A549 (cell line): ENCODE measurements at regions not wholly inside any gene's neighbourhood (a gene's known extent, or its start where the extent isn't known, plus 50 kb on each side); places are given as distances from the start of the nearest gene placed in this dataset.

Source experiments
- ATAC-seq, 2 experiments: fragments of 200-7000 bp in 1 of 2; fragments of >200 bp in 1 of 2; cut with Nextera tagmentation in 1 of 2; cut with Tn5 transposase in 1 of 2; 3 replicates each; pipeline versions ENCODE4 v1.8.0 to v1.9.1; 2018 to 2020; ENCODE audit warnings: mild to moderate bottlenecking in 1 of 2, moderate library complexity in 1 of 2
- CTCF ChIA-PET: fragments of 300-600 bp; sonication (Branson Sonifier 250); formaldehyde crosslinking; extraction: SDS; loops from one replicate; lab custom pipeline; 2021; ENCODE audit warnings: antibody characterized with exemption, inconsistent platforms; lab: Yijun Ruan, JAX
- POLR2A ChIA-PET: fragments of 350-600 bp; formaldehyde crosslinking; extraction: SDS; loops from one replicate; lab custom pipeline; 2021; ENCODE audit warnings: antibody characterized with exemption, inconsistent platforms; lab: Yijun Ruan, JAX
- DNase-seq, 2 experiments: peaks; one replicate each; pipeline versions ENCODE4 v3.0.0 to v3.0.0-alpha.2; 2011 to 2016; ENCODE audit warnings: low read depth in 1 of 2, low spot score in 1 of 2
- FAIRE-seq: peaks from 2 replicates; lab custom pipeline; 2011; peaks lifted over from hg19 to GRCh38; lab: Jason Lieb, UNC
- H3K27ac ChIP-seq, 2 experiments: fragments of >200 bp; sonication (Bioruptor Twin); formaldehyde crosslinking; 3 replicates each; pipeline ENCODE4 v1.5.1; 2016 to 2017
- H3K4me1 ChIP-seq: fragments of >200 bp; sonication (Bioruptor Twin); formaldehyde crosslinking; 3 replicates; pipeline ENCODE4 v1.6.1; 2016
- H3K4me2 ChIP-seq: fragments of >200 bp; sonication (Bioruptor Twin); formaldehyde crosslinking; 3 replicates; pipeline ENCODE4 v1.6.1; 2016
- H3K4me3 ChIP-seq: fragments of >200 bp; sonication (Bioruptor Twin); formaldehyde crosslinking; 3 replicates; pipeline ENCODE4 v1.5.1; 2016
- H3K9me3 ChIP-seq: fragments of >200 bp; sonication (Bioruptor Twin); formaldehyde crosslinking; 3 replicates; pipeline ENCODE4 v1.6.1; 2016
- CEBPB ChIP-seq, 2 experiments: fragments of >200 bp in 1 of 2; sonication (Bioruptor Twin) in 1 of 2; formaldehyde crosslinking in 1 of 2; IDR thresholded peaks; 2 replicates each; pipeline ENCODE4 v1.6.1; 2012 to 2016
- CHD2 ChIP-seq: fragments of 150-350 bp; IDR thresholded peaks from 2 replicates; pipeline ENCODE4 v1.6.1; 2014; ENCODE audit warnings: low read length; ENCODE audit not compliant: partially characterized antibody
- ESRRA ChIP-seq: fragments of 150-350 bp; IDR thresholded peaks from 2 replicates; pipeline ENCODE4 v1.6.1; 2014; ENCODE audit warnings: mild to moderate bottlenecking, low read length, borderline replicate concordance
- FOSL2 ChIP-seq, 2 experiments: fragments of 450-650 bp in 1 of 2; fragments of >200 bp in 1 of 2; sonication (Bioruptor Twin) in 1 of 2; formaldehyde crosslinking; IDR thresholded peaks; 2 replicates each; pipeline versions ENCODE4 v1.5.0 to v1.6.1; 2016 to 2020; ENCODE audit warnings: mild to moderate bottlenecking in 1 of 2, moderate library complexity in 1 of 2
- FOXS1 ChIP-seq: fragments of 250-450 bp; sonication (Bioruptor Pico); IDR thresholded peaks from 2 replicates; pipeline ENCODE4 v1.5.0; 2020; ENCODE audit warnings: mild to moderate bottlenecking, moderate library complexity
- JUN ChIP-seq, 2 experiments: fragments of >200 bp; sonication (Bioruptor Twin); formaldehyde crosslinking; IDR thresholded peaks; 2 replicates in 1 of 2; 3 replicates in 1 of 2; pipeline ENCODE4 v1.6.1; 2016 to 2017
- RARB ChIP-seq: fragments of 250-450 bp; sonication (Bioruptor Pico); IDR thresholded peaks from 2 replicates; pipeline ENCODE4 v1.8.0; 2021; ENCODE audit warnings: mild to moderate bottlenecking, moderate library complexity
- RNF2 ChIP-seq: fragments of 200-600 bp; sonication (generic); IDR thresholded peaks from 2 replicates; pipeline ENCODE4 v1.6.1; 2016; ENCODE audit warnings: low read depth, mild to moderate bottlenecking, antibody characterized with exemption, moderate library complexity, borderline replicate concordance
- SMC3 ChIP-seq: fragments of >200 bp; sonication (Bioruptor Twin); formaldehyde crosslinking; IDR thresholded peaks from 3 replicates; pipeline ENCODE4 v1.6.1; 2018; ENCODE audit warnings: inconsistent platforms
- ZC3H11A ChIP-seq: fragments of 450-650 bp; IDR thresholded peaks from 2 replicates; pipeline ENCODE4 v1.6.1; 2014; ENCODE audit warnings: antibody characterized with exemption, mild to moderate bottlenecking
- ZSCAN20 ChIP-seq: fragments of 250-450 bp; sonication (Bioruptor Pico); IDR thresholded peaks from 2 replicates; pipeline ENCODE4 v1.8.0; 2022; ENCODE audit warnings: mild to moderate bottlenecking, moderate library complexity
- WGBS: methylation state at CpG from one replicate; pipeline ENCODE4 v1.1.6; 2017; ENCODE audit errors: missing lambda C conversion rate; 5-methylcytosine and 5-hydroxymethylcytosine counted together
- TF ChIP-seq, protein P1 (sequence below): fragments of 150-350 bp; IDR thresholded peaks from 2 replicates; pipeline ENCODE4 v1.6.1; 2014; ENCODE audit warnings: low read depth, mild to moderate bottlenecking, low read length
- TF ChIP-seq, protein P2 (sequence below): fragments of >200 bp; sonication (Bioruptor Twin); formaldehyde crosslinking; IDR thresholded peaks from 3 replicates; pipeline ENCODE4 v1.5.1; 2016

DNA sequence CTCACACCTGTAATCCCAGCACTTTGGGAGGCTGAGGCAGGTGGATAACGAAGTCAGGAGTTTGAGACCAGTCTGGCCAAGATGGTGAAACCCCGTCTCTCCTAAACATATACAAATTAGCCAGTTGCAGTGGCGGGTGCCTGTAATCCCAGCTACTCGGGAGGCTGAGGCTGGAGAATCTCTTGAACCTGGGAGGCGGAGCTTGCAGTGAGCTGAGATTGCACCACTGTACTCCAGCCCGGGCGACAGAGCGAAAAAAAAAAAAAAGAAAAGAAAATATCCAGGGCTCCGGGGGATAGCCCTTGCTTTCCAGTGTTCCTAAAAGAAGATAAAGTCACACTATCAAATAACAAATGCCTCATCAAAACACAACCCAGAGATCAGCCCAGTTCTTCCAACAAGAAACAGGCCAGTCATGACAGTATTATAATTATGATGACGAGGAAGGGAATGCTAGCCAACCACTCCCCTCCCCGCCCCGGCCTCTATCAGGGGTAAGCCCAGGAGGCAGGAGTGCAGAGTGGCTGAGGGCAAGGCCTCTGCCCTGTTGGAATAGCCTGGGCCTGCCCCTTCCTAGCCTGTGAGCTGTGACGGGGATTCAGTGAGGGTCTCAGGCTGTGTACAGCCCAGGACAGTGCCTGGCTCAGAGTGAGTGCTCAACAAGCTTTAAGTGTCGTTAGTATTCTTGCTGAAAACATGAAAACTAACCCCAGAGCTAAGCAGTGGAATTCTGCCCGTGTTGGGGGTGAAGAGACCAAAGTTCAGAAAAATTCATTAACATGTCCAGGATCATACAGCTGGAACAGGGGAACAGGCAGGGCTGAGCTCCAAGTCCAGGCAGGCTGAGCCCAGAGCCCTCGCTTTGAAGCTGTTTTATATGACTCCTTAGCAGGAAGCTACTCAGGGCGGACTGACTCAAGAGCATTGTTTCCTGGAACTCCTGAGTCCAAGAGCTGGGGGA is 54.3 kb downstream of the FAM241B start:
- Histone ChIP-seq H3K27ac (no peak overlapping the region), H3K9me3 (no peaks in the 10 kb centered on the region), H3K4me2 (no peak overlapping the region), H3K4me3 (no peak overlapping the region), H3K4me1 (no peaks in the 10 kb centered on the region)
- FAIRE-seq = no peak
- ChIA-PET POLR2A (no interaction called here), CTCF (interaction anchor here (0.7 to 1.8 kb wide), 6 partner anchors 8 to 116 kb away, joined by 3 to 8 read pairs (median 4); no protein-coding TSS in a partner anchor)
- peak in 1 of 2 experiments; percentile 46; a peak in 3 of 6 replicates for ATAC-seq
- 63% methylated on average over 17 of the region's 17 CpGs for WGBS
- no peak for DNase-seq
- no peak for TF ChIP-seq JUN (IDR thresholded peaks at IDR 0.05)
- TF ChIP-seq, protein P1, sequence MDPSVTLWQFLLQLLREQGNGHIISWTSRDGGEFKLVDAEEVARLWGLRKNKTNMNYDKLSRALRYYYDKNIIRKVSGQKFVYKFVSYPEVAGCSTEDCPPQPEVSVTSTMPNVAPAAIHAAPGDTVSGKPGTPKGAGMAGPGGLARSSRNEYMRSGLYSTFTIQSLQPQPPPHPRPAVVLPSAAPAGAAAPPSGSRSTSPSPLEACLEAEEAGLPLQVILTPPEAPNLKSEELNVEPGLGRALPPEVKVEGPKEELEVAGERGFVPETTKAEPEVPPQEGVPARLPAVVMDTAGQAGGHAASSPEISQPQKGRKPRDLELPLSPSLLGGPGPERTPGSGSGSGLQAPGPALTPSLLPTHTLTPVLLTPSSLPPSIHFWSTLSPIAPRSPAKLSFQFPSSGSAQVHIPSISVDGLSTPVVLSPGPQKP = no peak

DNA sequence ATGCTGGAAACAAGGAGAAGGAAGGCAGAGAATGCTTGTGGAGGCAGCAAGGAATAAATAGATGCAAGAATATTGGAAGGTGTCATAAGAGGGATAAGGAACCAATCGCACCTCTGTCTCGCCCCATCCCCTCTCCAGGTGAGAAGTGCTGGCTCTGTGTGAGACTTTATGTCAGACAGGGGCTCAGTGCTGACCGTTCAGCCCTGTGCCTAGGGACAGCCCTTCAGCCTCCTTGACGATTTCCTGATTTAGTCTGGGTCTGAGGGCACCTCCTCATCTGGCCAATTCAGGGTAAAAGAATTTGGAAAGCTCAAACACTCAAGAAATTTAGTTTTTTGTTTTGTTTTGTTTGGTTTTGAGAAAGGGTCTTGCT is 54.9 kb downstream of the FAM241B start:
- H3K9me3 ChIP-seq = no peaks in the 10 kb centered on the region
- ATAC-seq (no peak), FAIRE-seq (no peak), DNase-seq (no peak)
- ChIA-PET CTCF (interaction anchor here (0.6 to 1.8 kb wide), 7 partner anchors 8 to 1509 kb away, joined by 3 to 8 read pairs (median 4); no protein-coding TSS in a partner anchor), POLR2A (no interaction called here)
- 41% methylated on average over 4 of the region's 4 CpGs for WGBS
- H3K4me2 ChIP-seq = no peak overlapping the region
- H3K4me1 ChIP-seq = no peaks in the 10 kb centered on the region
- TF ChIP-seq SMC3 = no peak
- no peak for TF ChIP-seq RNF2
- no peak for TF ChIP-seq CEBPB (IDR thresholded peaks at IDR 0.05)
- TF ChIP-seq, protein P2, sequence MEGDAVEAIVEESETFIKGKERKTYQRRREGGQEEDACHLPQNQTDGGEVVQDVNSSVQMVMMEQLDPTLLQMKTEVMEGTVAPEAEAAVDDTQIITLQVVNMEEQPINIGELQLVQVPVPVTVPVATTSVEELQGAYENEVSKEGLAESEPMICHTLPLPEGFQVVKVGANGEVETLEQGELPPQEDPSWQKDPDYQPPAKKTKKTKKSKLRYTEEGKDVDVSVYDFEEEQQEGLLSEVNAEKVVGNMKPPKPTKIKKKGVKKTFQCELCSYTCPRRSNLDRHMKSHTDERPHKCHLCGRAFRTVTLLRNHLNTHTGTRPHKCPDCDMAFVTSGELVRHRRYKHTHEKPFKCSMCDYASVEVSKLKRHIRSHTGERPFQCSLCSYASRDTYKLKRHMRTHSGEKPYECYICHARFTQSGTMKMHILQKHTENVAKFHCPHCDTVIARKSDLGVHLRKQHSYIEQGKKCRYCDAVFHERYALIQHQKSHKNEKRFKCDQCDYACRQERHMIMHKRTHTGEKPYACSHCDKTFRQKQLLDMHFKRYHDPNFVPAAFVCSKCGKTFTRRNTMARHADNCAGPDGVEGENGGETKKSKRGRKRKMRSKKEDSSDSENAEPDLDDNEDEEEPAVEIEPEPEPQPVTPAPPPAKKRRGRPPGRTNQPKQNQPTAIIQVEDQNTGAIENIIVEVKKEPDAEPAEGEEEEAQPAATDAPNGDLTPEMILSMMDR = no peak
- no peak for TF ChIP-seq FOSL2 (IDR thresholded peaks at IDR 0.05)
- TF ChIP-seq FOSL2 (CRISPR knock-in tag; IDR thresholded peaks at IDR 0.05) = no peak
- TF ChIP-seq ESRRA = no peak
- TF ChIP-seq ZC3H11A = no peak
- TF ChIP-seq FOXS1 (CRISPR knock-in tag) = no peak
- no peak for TF ChIP-seq ZSCAN20
- TF ChIP-seq CHD2 = no peak
- H3K27ac ChIP-seq = no peak overlapping the region
- H3K4me3 ChIP-seq = no peak overlapping the region

DNA sequence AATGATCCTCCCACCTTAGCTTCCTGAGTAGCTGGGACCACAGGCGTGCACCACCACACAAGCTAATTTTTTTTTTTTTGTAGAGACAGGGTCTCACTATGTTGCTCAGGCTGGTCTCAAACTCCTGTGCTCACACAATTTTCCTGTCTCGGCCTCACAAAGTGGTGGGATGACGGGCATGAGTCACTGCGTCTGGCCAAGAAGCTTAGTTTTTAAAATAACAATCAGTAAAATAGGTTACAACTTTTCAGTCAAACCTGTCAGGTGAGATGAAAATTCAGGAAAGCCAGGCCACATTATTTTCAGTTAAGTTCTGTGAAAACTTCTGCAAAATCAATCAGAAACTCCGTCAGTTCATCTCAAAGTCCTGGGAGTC is 55.4 kb downstream of the FAM241B start:
- WGBS = 69% methylated on average over 5 of the region's 5 CpGs
- Histone ChIP-seq H3K4me1 (no peaks in the 10 kb centered on the region), H3K4me2 (no peak overlapping the region), H3K27ac (no peak overlapping the region), H3K9me3 (no peaks in the 10 kb centered on the region), H3K4me3 (no peak overlapping the region)
- POLR2A ChIA-PET = no interaction called here
- DNase-seq (no peak), ATAC-seq (no peak), FAIRE-seq (no peak)
- no peak for TF ChIP-seq RARB
- CTCF ChIA-PET = interaction anchor here (0.6 to 1.8 kb wide), 7 partner anchors 10 to 1509 kb away, joined by 3 to 8 read pairs (median 4); no protein-coding TSS in a partner anchor
